DMS153 treated with DMSO at 0.1 percent for 48 hours (cell line): ENCODE measurements at regions not wholly inside any gene's neighbourhood (a gene's known extent, or its start where the extent isn't known, plus 50 kb on each side); places are given as distances from the start of the nearest gene placed in this dataset.
A peak's percentile ranks its signal among the peaks of the same experiment; 100 is the strongest.
"Not testable (repeated sequence)": the region's sequence is repeated elsewhere in the genome, so short reads cannot be mapped to it uniquely, and the experiment has no call there.

Experiments
- DNase-seq: peaks from one replicate; lab custom pipeline; 2025; ENCODE audit not compliant: unreplicated experiment; lab: John Stamatoyannopoulos, UW

DNA sequence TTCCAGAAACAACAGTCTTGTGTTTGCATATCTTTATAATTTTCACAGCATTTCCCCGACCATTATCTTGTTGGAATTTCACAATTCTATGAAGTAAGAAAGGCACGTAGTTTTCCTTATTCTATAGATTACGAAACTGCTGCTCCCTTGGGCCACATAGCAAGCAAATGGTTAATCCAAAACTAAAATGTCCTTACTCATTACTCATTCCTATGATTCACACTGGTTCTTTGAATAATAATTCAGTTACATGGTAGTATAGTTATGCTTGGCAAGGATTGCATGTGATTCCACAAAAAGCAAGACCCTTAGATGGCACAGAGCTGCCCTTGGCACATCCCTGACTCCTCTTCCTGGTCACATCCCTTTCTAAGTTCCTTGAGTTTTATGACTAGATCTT is 51.2 kb downstream of the OR13H1 start:
- DNase-seq: no peak

DNA sequence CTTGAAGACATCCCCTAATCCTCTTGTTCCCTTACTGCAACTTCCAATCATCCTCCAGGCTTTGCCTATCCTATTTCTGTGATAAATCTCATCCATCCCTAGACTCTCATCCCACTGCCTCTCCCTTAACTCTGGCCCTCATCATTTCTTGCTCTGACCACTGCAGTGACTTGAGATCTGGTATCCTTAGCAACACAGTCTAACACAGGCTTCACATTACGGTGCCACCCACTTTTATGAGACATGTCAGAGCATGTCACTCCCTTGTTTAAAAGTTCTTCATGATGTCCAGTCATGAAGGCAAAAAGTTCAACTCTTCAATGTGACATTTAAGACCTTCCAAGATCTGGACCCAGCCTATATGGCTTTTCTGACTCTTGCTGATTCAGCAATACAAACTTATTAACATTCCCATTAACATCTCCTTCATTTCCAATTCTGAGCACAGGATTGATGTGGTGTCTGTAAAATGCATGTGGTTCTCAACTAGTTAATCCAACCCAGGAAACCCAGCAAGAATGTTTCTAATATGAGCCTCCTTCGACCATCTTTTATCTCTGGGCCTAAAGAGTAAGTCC is 64.0 kb downstream of the OR13H1 start:
- DNase-seq: no peak

DNA sequence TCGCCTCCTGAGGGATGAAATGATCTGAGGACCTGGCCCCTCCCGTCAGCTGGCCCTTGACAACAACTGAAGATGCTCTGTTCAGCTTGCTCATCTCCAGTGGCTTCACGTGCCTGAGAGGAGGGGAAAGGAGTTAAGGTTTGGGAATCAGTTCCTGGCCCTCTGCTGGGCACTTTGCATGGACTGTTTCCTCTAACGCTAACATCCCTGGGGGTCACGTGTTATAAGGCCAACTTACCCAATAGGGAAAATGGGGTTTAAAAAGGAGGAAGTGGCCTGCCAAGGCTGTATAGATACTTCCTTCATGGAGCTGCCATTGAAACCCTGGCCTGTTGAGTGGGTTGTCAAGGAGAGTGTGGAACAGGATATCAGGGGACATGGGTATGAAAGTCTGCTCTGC is 65.6 kb downstream of the OR13H1 start:
- no peak for DNase-seq

DNA sequence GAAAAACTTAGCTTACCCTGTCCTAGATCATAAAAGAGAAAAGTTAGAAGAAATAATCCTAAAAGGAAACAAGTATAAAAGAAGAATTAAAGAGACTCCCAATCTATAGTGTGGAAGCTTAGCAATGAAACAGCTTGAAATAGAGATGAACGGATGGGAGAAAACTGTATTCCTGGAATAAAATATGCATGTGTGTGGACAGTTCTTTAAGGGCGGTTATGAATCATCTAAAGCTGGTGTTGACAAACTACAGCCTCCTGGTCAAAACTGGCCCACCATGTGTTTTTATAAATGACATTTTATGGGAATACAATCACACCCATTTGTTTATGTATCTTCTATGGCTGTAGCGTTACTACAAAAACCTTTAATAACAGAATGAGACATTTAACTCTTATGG is 69.4 kb downstream of the OR13H1 start:
- no peak for DNase-seq

DNA sequence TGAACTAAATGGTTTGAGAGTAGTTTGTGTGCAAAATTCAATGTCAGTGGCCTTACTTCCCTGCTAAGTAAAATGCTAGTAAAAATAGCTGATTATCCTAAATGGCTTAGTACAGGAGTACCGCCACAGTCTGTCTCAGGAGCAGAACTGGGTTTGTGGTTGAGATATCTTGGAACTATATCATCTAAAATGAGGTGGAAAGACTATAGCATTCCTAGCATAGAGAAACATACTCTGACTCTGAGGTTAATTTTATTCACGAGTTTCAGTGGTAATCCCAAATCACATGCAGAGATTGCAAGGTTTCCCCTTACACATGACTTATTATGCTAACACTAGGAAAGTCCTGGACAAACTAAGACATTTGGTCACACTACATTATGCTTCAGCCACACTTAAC is 70.4 kb downstream of the OR13H1 start:
- DNase-seq: no peak

DNA sequence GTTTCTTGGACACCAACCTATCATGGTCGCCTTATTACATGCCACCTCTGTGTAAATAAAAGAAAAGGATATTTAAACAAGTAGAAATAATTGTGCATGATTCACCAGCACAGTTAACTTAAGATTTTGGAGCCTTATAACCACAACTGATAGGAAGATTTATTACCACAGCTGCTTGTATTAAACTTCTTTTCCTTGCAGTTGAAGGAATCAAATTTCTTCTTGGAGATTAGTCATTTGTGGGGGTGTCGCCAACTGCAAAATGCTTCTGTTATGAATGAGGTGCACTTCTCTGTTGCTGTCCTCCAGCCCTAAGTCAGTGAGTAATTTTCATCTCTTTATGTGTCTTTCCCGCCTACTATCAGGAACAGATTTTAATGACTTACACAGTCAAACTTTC is 73.3 kb downstream of the OR13H1 start:
- DNase-seq: no peak

DNA sequence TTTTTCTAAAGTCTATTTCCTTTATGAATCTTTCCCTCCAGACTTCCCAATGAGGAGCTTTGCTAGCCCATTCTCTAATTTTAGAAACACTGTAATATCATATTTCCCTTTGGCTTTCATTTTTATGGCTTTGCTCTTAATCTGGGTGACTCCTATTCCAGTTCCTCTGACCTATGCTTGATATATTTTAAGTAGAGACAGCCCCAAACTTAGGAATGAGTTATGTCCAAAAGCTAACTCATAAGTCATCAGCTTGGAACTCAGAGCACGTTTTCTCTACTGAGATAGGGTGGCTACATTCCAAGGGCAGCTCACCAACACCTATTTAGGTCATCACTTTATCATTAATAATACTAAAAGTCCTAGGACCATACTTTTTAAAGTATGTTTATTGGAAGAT is 77.8 kb downstream of the OR13H1 start:
- no peak for DNase-seq

DNA sequence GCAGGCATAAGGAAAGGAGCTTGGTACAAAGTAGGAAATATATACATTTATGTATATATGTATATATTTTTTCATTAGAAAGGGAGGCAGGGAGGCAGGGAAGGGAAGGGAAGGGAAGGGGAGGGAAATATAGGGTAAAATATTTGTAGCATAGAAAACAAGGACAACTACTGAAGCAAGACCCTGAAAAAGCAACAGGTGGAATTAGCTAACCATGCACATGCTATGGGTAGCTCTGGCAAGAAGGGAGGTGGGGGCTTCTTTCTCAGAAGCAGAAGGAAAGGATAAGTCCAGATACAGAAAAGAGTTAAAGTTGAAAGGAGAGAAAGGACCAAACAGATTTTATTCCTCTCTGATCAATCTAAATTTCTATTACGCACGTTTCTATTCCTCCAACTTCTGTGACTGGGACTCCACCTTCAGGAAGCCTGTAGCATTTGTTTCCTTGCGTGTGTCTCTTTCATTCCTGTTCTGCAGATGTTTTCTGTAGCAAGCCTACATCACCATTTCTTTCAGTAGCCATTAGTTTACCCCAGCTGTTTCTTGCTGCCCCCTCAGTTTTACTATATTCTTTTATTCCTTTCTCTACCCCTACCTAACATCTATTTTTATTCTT is 82.9 kb downstream of the OR13H1 start:
- no peak for DNase-seq

DNA sequence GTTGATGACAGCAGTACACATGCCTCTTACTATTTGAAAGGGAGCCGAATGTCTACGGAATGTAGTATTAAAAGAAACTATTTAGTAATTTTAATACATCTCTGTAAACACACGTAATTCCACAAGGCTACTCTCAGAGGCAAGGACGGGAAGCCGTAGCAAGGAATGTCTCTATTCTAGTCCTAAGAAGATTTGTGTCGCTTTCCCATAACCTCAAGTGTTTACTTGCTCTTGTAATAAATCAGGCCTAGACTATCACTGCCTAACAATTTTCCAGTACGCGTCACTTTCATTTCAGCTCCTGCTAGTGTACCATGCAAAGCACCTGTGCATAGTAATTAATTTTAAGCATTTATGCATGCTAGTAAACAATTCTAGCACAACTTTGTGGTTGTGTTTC is 86.7 kb downstream of the OR13H1 start:
- DNase-seq: no peak

DNA sequence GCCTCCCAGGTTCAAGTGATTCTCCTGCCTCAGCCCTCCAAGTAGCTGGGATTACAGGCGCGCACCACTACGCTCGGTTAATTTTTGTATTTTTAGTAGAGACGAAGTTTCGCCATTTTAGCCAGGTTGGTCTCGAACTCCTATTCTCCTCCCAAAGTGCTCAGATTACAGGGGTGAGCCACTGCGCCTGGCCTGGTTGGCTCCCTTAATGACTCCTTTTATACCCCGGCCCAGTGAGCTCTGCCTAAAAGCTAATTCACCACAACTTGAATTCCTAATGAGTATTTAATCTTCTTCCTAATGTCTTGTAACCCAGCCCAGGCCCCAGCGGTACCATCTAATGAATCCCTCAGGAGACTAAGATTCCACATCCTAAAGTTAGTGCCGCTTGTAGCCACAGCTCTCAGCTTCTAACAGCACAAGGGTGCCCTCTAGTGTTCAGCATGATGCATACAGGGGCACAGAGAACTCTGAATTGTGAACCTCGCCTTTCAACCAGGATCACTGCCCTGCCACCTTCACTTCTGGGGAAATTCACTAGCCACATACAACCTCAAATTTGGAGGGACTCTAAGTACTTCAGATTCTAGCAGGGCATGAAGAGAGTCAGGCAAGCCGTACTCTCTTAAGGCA is 89.5 kb downstream of the OR13H1 start:
- DNase-seq: peak; percentile 48

DNA sequence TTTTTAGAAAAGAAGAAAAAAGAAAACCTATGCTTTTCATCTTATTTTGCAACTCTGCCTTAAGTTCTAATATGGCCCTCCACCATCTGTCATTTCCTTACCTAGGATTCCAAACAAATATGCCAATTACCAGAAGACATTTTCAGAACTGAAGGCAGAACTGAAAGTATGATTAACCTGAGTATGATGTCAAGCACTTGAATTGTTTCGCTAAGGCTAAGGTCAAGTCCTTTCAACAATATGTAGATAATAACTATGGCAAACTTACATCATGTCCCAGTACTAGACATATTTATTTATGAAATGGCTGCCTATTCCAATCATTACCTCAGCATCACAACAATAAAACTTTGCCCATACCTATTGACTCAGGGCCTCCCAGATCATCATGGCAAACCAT is 91.0 kb downstream of the OR13H1 start:
- DNase-seq: no peak

DNA sequence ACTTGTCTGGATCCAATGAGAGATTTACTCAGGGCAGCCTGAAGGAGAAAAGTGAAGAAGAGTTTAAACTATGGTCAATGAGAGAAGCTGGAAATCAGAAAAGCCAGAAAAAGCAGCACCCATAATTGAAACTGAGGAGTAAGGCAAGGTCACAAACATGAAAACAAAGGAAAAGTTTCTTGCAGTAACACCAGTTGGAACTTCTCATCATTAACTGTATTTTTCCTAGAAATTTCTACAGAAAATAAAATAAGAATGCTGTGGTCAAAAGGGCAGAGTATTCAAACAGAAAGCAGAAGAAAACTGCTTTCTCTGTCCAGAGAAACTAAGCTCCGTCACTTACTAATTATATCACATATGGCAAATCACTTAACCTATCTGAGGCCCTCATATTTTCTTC is 102.2 kb downstream of the OR13H1 start:
- DNase-seq: no peak

DNA sequence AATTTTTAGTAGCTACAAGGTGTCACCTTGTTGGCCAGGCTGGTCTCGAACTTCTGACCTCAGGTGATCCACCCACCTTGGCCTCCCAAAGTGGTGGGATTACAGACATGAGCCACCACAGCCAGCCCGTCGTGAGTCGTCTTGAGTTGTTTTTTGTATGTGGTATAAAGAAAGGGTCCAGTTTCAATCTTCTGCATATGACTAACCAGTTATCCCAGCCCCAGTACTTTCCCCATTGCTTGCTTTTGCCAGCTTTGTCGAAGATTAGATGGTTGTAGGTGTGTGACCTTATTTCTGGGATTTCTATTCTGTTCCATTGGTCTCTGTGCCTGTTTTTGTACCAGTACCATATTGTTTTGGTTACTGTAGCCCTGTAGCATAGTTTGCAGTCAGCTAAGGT is 105.9 kb downstream of the OR13H1 start:
- no peak for DNase-seq

DNA sequence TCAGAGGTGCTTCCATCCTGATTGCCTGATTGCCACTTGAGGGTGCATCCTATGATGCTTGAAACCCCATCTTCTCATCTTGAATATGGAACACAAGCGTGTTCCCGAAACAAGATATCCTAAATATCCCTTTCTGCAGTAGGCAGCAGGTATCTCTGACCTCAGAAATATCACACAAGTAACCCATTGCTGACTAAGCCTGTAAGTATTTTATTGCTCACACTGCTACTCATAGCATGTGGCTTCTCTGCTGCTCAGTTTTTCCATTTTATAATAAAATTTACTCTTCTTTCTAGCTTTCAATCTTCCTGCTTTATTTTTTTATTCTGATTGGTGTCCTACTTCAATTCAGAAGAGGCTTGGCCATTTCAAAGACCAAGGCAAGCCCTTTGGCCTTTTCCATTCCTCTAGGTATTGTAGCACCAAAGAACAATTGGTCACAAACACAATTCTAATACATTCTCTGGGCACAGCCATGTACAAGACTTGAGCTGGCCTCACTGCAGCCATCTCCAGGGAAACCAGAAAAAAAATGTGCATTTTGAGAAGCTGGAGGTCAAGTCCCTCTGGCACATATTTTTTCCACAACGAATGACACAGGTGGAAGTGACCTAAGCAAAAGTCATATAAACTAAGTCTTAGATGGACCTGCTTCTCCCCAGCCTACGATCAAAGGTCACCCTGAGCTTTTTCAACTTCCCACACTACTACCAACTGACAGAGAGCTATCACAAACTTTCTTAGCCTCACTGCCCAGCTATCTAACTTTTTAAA is 107.0 kb downstream of the OR13H1 start:
- DNase-seq: no peak

DNA sequence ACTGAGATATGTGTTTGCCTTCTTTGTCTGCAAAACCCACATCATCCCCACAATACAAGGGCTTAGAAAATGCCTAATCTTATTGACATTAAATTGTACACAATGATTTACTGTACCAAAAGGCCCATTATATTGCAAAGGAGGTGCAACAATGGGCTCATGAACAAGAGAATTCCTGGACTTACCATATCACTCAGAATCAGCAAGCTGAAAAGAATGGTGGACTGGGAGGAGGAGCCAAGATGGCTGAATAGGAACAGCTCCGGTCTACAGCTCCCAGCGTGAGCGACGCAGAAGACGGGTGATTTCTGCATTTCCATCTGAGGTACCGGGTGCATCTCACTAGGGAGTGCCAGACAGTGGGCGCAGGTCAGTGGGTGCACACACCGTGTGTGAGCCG is 119.9 kb downstream of the OR13H1 start:
- not testable (repeated sequence) for DNase-seq

DNA sequence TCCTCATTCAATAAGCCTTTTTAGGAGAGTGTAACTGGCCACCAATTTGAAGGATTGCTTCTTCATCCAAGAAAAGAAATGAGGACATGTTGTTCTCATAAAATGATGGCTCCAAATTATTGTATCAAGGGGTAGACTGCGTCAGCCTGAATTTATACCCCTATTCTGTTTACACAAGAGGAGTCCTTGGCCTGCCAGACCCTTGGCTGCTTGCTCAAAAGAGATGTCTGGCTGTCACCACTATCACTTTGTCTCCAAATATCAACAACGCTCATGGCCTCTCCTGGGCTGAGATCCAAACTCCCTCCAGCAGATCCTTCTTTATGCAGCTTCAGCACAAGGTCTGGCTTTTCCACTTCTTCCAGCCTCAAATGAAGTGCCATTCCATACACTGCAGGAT is 127.9 kb downstream of the OR13H1 start:
- no peak for DNase-seq

DNA sequence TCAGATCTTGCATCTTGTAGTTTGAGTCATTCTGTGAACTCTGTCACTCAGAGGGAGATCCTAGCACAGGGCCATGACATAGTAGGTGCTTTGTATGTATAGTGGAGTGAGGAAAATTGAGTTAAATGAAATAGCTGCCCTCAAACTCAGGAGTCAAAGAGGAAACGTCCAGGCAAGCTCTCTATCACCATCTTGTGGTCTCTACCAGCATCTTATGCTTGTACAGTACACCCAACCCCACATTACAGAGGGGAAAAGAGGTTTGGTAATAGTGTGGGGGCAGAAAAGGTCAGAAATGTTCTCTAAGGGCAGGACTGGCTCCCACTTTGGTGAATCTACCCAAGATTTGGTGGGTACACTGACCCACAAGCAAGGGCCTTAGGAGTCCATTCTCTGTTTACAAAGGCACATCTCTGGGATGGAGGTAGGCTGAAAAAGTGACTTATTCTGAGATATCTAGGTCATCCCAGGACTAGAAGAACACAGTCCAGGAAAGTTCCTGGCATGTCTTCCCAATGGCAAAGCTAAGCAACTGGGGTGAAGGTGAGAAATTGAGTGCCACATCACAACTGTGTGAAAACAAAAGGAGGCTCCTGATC is 131.8 kb downstream of the OR13H1 start:
- DNase-seq: peak; percentile 6

DNA sequence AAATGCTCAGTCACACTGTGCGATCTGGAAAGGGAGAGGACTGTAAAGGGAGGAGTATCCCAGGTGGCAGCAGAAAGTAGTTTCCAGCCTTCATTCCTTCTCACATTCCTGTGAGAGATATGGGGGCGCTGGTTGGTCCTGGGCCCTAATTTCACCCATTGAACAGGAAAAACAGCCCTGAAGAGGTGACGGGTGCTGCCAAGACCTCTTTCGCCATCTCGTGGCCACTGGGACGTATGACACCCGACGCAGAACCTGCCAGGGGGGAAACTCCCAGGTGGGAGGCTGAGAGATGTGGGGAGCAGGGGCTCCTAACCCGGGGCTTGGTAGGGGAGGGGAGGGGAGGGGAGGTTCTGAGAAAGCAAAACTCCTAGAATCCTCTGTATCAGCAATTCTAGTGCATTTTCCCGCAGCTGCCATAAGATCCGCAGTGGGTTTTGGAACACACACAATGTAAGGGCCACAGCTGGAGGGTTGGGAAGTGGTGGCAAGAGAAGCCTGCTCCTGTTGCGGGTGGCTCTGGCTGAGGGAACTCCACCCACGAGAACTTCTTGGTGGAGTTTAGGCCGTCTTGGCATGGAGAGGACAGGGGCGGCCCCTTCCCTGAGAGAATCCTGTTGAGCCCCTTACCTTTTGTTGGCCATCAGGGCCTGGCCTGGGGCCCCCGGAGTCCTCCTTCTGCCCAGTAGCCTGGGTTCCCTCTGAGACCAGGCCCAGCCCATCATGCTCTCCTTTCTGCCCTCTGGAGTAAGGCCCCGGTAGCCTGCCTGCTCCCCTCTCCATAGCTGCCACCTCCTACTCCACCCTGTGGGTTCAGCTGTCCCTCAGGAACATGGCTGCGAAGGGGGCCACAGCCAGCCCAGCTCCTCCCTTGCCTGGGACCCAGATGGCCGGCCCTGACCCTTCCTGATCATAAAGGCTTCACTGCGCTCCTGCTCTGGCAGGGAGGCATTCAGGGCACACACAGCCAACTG is 134.1 kb downstream of the OR13H1 start:
- DNase-seq: no peak

DNA sequence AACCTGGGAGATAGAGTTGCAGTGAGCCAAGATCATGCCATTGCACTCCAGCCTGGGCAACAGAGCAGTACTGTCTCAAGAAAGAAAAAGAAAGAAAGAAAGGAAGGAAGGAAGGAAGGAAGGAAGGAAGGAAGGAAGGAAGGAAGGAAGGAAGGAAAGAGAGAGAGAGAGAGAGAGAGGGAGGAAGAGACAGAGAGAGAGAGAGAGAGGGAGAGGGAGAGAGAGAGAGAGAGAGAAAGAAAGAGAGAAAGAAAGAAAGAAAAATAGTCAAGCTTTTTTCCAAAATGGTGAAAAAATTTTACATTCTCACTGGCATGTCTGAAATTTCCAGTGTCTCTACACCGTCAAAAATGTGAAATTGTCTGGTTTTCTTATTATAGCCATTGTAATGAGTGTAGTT is 138.9 kb downstream of the OR13H1 start:
- not testable (repeated sequence) for DNase-seq

DNA sequence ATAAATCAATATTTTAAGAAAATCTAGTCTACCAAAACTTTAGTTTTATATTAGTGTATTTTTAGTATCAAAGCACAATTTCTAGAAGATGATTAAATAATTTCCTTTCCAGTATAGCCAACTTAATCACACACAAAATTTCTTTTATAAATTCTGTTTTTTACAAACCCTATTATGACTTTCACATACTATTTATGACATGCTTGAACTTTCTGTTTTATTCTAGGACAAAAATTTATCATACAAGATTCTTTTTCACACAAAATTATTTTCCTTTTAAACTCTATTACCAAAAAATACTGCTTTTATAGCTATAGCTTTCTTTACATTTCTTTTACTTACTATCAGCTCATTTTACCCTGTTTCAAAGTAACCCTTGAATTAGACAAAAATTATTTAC is 149.5 kb downstream of the OR13H1 start:
- no peak for DNase-seq

DNA sequence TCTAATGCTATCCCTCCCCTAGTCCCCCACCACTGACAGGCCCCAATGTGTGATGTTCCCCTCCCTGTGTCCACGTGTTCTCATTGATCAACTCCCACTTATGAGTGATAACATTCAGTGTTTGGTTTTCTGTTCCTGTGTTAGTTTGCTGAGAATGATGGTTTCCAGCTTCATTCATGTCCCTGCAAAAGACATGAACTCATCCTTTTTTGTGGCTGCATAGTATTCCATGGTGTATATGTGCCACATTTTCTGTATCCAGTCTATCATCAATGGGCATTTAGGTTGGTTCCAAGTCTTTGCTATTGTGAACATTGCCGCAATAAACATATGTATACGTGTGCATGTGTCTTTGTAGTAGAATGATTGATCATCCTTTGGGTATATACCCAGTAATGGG is 153.1 kb downstream of the OR13H1 start:
- not testable (repeated sequence) for DNase-seq
